GM21447 (cell line): ENCODE measurements at regions not wholly inside any gene's neighbourhood (a gene's known extent, or its start where the extent isn't known, plus 50 kb on each side); places are given as distances from the start of the nearest gene placed in this dataset.
"Not testable (repeated sequence)": the region's sequence is repeated elsewhere in the genome, so short reads cannot be mapped to it uniquely, and the experiment has no call there.

Experiments
- ATAC-seq: cut with Tn5 transposase; IDR thresholded peaks from one replicate; pipeline ENCODE4 v1.9.1; 2021; ENCODE audit not compliant: unreplicated experiment

DNA sequence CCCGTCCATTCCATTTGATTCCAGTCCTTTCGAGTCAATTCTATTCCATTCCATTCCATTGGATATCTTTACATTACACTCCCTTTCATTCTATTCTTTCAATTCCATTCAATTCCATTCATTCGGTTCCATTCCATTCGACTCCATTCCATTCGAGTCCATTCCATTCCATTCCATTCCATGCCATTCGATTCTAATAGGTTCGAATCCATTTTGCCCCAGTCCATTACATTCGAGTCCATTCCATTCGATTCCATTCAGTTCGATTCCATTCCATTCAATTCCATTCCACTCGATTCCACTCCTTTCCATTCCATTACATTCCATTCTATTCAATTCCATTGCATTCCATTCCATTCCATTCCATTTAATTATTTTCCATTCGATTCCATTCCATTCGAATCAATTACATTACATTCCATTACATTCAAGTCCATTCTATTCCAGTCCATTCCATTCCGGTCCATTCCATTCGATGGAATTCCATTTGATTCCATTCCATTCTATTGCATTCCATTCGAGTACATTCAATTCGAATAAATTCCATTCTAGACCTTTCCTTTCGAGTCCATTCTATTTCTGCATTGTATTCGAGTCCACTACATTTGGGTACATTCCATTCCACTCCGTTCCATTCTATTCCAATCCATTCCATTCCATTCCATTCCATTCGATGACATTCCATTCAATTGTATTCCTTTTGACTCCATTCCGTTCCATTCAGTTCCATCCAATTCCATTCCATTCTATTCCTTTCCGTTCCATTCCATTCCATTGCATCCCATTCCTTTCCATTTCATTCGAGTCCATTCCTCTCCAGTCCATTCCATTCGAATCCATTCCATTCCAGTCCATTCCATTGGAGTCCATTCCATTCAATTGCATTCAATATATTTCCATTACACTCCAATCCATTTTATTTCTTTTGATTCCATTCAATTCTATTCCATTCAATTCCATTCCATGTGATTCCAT lies 2604.8 kb upstream of the TPTE start:
- ATAC-seq = no peak

DNA sequence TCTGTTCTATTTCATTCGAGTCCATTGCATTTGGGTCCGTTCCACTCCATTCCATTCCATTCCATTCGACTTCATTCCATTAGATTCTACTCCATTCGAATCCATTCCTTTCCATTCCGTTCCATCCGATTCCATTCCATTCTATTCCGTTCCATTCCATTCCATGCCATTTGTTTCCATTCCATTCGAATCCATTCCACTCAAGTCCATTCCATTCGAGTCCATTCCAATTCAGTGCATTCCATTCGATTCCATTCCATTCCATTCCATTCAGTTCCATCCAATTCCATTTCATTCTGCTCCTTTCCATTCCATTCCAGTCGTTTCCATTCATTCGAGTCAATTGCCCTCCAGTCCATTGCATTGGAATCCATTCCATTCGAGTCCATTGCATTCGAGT lies 2603.7 kb upstream of the TPTE start:
- ATAC-seq = no peak

DNA sequence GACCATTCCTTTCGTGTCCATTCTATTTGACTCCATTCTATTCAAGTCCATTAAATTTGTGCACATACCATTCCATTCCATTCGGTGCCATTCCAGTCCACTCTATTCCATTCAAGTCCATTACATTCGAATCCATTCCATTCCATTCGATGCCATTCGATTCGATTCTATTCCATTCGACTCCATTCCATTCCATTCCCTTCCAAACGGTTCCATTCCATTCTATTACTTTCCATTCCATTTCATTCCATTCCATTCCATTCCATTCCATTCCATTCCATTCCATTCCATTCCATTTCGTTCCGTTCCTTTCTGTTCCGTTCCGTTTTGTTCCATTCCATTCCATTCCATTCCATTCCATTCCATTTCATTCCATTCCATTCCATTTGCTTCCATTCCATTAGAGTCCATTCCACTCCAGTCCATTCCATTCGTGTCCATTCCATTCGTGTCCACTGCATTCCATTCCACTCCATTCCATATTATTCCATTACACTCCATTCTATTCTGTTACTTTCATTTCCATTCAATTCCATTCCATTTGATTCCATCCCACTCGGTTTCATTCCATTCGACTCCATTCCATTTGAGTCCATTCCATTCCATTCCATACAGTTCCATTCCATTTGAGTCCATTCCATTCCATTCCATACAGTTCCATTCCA lies 2595.3 kb upstream of the TPTE start:
- peak; percentile 66 for ATAC-seq

DNA sequence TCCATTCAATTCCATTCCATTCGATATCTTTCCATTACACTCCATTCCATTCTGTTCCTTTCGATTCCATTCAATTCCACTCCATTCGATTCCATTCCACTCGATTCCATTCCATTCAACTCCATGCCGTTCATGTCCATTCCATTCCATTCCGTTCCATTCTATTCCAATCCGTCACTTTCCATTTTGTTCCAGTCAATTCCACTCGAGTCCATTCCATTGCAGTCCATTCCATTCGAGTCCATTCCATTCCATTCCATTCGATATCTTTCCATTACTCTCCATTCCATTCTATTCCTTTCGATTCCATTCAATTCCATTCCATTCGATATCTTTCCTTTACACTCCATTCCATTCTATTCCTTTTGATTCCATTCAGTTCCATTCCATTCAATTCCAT lies 2592.9 kb upstream of the TPTE start:
- ATAC-seq = not testable (repeated sequence)

- ATAC-seq = not testable (repeated sequence)
Observed at GRCh38 chr21:7929586-7929985, 2591.8 kb upstream of the TPTE start.

DNA sequence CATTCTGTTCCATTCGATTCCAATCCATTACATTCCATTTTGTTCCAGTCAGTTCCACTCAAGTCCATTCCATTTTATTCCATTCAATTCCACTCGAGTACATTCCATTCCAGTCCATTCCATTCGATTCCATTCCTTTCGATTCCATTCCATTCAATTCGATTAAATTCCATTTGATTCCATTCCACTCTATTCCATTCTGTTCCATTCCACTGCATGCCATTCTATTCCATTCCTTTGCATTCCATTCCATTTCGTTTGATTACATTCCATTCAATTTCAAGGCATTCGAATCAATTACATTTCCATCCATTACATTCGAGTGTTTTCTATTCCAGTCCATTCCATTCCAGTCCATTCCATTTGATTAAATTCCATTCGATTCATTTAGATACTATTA lies 2590.9 kb upstream of the TPTE start:
- not testable (repeated sequence) for ATAC-seq

- ATAC-seq = not testable (repeated sequence)
Observed at GRCh38 chr21:7932113-7932512, 2589.3 kb upstream of the TPTE start.

DNA sequence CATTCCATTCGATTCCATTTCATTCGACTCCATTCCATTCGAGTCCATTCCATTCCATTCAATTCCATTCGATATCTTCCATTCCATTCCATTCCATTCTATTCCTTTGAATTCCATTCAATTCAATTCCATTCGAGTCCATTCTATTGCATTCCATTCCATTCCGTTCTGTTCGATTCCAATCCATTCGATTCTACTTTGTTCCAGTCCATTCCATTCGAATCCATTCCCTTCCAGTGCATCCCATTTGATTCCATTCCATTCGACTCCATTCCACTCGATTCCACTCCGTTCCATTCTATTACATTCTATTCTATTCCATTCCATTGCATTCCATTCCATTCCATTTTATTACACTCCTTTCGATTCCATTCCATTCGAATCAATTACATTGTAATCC lies 2588.5 kb upstream of the TPTE start:
- not testable (repeated sequence) for ATAC-seq

DNA sequence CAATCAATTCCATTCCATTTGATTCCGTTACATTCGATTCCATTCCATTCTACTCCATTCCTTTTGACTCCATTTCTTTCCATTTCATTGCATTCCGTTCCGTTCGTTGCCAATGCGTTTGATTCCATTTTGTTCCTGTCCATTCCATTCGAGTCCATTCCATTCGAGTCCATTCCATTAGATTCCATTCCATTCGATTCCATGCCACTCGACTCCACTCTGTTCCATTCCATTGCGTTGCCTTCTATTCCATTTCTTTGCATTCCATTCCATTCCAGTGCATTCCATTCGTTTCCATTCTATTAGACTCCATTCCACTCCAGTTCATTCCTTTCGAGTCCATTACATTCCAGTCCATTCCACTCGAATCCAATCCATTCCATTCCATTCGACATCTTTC lies 2587.5 kb upstream of the TPTE start:
- ATAC-seq = no peak

DNA sequence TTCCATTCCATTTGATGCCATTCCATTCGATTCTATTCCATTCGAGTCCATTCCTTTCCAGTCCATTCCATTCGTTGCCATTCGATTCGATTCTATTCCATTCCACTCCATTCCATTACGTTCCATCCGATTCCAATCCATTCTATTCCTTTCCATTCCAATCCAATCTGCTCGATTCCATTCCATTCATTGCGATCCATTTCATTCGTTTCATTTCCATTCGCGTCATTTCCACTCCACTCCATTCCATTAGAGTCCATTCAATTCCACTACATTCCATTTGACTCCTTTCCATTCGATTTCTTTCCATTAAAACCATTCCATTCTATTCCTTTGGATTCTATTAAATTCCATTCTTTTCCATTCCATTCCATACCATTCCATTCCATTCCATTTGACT lies 2584.1 kb upstream of the TPTE start:
- ATAC-seq = not testable (repeated sequence)

GRCh38 chr21:7938223-7938622 lies 2583.2 kb upstream of the TPTE start:
- ATAC-seq = not testable (repeated sequence)

- not testable (repeated sequence) for ATAC-seq
Observed at GRCh38 chr21:7941432-7941831, 2580.0 kb upstream of the TPTE start.

GRCh38 chr21:7942219-7942618 lies 2579.2 kb upstream of the TPTE start:
- not testable (repeated sequence) for ATAC-seq

DNA sequence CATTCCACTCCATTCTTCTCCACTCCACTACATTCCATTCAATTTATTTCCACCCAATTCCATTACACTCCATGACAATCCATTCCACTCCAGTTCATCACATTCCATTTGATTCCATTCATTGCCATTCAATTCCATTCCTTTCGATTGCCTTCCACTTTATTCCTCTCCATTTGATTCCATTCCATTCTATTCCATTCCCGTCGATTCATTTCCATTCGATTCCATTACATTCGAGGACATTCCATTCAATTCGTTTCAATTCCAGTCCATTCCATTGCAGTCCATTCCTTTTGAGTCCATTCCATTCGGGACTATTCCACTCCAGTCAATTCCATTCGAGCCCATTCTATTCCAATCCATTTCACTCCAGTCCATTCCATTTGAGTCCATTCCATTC lies 2577.8 kb upstream of the TPTE start:
- not testable (repeated sequence) for ATAC-seq

DNA sequence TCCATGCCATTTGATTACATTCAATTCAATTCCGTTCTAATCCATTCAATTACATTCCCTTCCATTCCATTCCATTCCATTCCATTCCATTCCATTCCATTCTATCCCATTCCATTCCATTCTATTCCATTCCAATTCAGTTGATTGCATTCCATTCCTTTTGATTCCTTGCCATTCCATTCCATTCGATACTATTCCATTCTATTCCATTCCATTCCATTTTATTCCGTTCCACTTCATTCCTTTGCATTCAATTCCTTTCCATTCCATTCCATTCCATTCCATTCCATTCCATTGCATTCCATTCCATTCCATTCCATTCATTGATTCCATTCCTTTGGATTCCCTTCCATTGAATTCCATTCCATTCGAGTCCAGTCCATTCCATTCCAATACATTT lies 2574.0 kb upstream of the TPTE start:
- ATAC-seq = no peak

- not testable (repeated sequence) for ATAC-seq
Observed at GRCh38 chr21:7948727-7949126, 2572.7 kb upstream of the TPTE start.

- not testable (repeated sequence) for ATAC-seq
Observed at GRCh38 chr21:7949882-7950281, 2571.5 kb upstream of the TPTE start.

DNA sequence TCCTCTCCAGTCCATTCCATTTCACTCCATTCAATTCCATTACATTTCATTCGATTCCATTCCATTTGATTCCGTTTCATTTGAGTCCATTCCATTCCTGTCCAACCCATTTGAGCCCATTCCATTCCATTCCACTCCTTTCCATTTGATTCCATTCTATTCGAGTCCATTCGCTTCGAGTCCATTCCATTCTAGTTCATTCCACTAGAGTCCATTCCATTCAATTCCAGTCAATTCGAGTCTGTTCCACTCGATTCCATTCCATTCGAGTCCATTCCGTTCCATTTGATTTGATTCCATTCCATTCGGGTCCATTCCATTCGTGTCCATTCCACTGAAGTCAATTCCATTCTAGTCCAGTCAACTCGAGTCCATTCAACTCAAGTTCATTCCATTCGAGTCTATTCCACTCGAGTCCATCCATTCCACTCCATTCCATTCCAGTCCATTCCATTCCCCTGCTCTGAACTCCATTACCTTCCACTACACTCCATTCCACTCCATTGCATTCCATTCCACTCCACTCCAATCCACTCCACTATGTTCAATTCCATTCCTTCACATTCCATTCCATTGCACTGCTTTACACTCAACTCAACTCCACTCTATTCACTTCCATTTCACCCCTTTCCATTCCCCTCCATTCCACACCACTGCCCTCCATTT lies 2569.4 kb upstream of the TPTE start:
- no peak for ATAC-seq

- ATAC-seq = no peak
Observed at GRCh38 chr21:7952648-7953047, 2568.7 kb upstream of the TPTE start.

DNA sequence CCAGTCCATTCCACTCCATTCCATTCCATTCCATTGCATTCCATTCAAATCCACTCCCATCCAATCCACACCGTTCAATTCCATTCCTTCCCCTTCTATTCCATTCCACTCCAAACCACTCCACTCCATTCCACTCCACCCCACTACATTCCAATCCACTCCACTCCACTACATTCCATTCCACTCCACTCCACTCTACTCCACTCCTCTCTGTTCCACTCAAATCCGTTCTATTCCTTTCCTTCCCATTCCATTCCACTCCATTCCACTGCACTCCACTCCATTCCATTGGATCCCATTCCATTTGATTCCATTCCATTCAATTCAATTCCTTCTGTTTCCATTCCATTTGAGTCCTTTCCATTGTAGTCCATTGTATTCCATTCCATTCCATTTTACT lies 2568.3 kb upstream of the TPTE start:
- no peak for ATAC-seq

DNA sequence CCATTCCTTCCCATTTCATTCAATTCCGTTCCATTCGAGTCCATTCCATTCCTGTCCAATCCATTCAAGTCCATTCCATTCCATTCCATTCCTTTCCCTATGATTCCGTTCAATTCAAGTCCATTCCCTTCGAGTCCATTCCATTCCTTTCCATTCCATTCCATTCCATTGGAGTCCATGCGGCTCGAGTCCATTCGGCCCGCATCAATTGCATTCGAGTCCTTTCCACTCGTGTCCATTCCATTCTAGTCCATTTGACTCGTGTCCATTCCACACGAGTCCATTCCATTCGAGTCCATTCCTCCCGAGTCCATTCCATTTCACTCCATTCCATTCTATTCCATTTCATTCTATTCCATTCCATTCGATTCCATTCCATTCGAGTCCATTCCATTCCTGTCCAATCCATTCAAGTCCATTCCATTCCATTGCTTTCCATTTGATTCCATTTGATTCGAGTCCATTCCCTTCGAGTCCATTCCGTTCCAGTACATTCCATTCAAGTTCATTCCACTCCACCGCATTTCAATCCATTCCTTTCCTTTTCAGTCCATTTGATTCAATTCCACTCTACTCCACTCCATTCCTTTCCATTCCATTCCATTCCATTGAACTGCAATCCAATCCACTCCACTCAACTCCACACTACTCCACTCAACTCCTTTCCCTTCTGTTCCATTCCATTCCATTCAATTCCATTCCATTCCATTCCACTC lies 2565.9 kb upstream of the TPTE start:
- ATAC-seq = not testable (repeated sequence)
